ENCODE measurements at regions not wholly inside any gene's neighbourhood (a gene's known extent, or its start where the extent isn't known, plus 50 kb on each side); places are given as distances from the start of the nearest gene placed in this dataset.
"Not testable (repeated sequence)": the region's sequence is repeated elsewhere in the genome, so short reads cannot be mapped to it uniquely, and the experiment has no call there.

DNA sequence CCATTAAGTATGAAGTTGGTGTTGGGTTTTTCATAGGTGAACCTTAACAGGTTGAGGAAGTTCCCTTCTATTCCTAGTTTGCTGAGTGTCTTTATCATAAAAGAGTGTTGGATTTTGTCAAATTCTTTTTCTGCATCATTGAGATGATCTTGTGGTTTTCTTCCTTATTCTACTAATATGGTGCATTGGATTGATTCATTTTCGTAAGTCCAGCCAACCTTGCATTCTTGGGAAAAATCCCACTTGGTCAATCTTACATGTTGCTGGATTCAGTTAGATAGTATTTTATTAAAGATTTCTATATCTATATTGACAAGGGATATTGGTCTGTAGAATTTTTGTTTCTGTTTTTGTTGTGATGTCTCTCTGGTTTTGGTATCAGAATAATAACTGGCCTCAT lies 83.7 kb upstream of the C15orf39 start:
- POLR2A ChIA-PET (ENCODE audit: low non-redundant PET) = no interaction called here
- TF ChIP-seq, protein P1, sequence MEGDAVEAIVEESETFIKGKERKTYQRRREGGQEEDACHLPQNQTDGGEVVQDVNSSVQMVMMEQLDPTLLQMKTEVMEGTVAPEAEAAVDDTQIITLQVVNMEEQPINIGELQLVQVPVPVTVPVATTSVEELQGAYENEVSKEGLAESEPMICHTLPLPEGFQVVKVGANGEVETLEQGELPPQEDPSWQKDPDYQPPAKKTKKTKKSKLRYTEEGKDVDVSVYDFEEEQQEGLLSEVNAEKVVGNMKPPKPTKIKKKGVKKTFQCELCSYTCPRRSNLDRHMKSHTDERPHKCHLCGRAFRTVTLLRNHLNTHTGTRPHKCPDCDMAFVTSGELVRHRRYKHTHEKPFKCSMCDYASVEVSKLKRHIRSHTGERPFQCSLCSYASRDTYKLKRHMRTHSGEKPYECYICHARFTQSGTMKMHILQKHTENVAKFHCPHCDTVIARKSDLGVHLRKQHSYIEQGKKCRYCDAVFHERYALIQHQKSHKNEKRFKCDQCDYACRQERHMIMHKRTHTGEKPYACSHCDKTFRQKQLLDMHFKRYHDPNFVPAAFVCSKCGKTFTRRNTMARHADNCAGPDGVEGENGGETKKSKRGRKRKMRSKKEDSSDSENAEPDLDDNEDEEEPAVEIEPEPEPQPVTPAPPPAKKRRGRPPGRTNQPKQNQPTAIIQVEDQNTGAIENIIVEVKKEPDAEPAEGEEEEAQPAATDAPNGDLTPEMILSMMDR (conservative IDR thresholded peaks at IDR 0.05; ENCODE audit: low read depth) = no peak
- DNase-seq (ENCODE audit: low spot score) = no peak
- CTCF ChIA-PET = no interaction called here
- H3K27ac ChIP-seq = no peak overlapping the region

DNA sequence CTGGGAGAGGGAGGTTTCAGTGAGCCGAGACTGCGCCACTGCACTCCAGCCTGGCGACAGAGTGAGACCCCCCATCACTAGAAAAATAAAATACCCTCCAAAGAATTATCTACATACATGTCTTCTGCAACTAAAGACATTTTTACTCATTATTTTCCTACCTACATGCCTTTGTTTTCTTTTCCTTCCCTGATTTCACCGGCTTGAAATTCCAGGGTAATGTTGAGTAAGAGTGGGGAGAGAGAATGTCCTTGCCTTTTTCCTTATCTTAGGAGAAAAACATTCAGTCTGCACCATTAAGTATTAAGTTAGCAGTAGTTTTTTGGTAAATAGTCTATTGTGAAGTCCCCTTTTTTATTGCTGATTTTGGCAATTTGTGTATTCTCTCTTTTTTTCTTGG lies 82.4 kb upstream of the C15orf39 start:
- CTCF ChIA-PET; POLR2A ChIA-PET (ENCODE audit: low non-redundant PET); DNase-seq (ENCODE audit: low spot score); H3K27ac ChIP-seq: not testable (repeated sequence)

DNA sequence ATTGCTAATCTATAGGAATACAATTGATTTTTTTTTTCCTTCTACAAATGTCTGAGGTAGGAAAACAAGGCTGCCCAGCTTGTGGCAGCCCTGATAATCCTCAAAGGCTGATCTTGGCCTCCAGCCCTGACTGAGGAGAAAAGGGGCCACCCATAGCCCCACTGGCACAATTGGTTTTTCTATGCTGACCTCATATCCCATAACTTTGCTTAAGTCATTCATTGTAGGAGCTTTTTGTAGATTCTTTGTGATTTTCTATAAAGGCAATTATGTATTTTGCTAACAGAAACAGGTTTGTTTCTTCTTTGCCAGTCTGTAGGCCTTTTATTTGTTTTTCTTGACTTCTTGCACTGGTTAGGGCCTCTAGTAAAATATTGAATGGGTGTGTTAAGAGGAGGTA lies 80.2 kb upstream of the C15orf39 start:
- no peak overlapping the region for H3K27ac ChIP-seq
- ChIA-PET CTCF (interaction anchor here (0.6 kb wide), 1 partner anchor 83 kb away, joined by 3 read pairs; no protein-coding TSS in a partner anchor), POLR2A (ENCODE audit: low non-redundant PET) (no interaction called here)
- TF ChIP-seq, protein P1 (conservative IDR thresholded peaks at IDR 0.05; ENCODE audit: low read depth) = no peak
- DNase-seq (ENCODE audit: low spot score) = no peak

DNA sequence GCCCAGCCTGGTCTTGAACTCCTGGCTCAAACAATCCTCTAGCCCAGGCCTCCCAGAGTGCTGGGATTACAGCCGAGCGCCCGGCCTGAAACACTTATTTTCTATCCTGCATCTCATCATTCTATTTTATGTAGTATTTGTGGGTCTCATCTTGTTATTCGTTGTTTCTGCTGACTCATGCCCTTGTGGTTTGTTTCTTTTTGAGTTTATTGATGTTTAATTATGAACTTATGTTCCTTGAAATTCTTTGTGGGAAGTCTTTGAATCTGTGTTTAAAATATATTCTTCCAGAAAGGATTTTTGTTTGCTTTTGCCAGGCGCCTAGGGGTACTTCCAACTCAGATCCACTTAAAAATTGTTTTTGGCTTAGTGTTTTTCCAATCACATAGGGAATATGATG lies 78.3 kb upstream of the C15orf39 start:
- DNase-seq (ENCODE audit: low spot score) = no peak
- CTCF ChIA-PET = no interaction called here
- POLR2A ChIA-PET (ENCODE audit: low non-redundant PET) = no interaction called here
- TF ChIP-seq, protein P1 (conservative IDR thresholded peaks at IDR 0.05; ENCODE audit: low read depth) = no peak
- H3K27ac ChIP-seq = no peak overlapping the region

DNA sequence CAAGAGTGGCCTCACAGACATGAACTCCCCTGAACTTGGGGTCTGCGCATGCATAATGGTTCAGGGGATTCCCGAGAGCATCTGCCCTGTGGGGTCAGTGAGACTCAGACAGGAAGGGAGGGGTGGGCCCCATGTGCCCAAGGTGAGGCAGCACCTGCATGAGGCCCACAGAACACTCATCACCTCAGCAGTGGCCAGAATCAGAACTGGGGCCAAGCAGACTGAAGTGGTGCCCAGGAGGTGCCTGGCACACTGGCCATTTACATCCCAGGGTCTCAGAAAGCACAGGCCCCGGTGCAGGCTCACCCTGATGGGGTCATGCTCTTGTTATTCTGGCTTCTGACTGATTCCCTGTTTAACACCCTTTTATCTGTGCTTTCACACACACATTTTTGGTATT lies 77.4 kb upstream of the C15orf39 start:
- CTCF ChIA-PET; H3K27ac ChIP-seq; DNase-seq (ENCODE audit: low spot score); POLR2A ChIA-PET (ENCODE audit: low non-redundant PET): not testable (repeated sequence)

DNA sequence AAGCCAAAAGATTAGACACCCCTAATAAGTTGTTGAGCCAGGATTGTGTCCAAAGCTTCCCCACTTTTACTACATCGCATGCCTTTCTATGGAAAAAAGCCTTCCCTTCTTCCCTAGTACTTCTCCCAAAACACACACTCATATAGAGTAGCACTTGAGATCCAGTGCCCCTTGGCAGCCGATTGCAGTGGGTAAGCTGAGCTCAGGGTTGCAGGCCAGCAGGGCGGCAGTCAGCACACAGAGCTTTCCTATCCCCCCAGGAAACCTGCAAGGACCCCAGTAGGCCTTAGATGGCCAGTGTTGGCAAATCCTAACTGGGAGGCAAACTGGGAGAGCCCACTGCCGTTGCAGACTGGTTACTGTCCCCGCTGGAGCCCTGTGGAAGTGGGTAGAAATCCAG lies 75.7 kb upstream of the C15orf39 start:
- CTCF ChIA-PET = interaction anchor here (0.6 kb wide), 1 partner anchor 204 kb away, joined by 3 read pairs; no protein-coding TSS in a partner anchor
- TF ChIP-seq, protein P1 (conservative IDR thresholded peaks at IDR 0.05; ENCODE audit: low read depth) = no peak
- H3K27ac ChIP-seq = no peak overlapping the region
- POLR2A ChIA-PET (ENCODE audit: low non-redundant PET) = no interaction called here
- DNase-seq (ENCODE audit: low spot score) = no peak

GRCh38 chr15:75126864-75127580 lies 74.7 kb upstream of the C15orf39 start:
- no peak for DNase-seq (ENCODE audit: low spot score)
- ChIA-PET POLR2A (ENCODE audit: low non-redundant PET) (no interaction called here), CTCF (no interaction called here)
- H3K27ac ChIP-seq = no peak overlapping the region
- TF ChIP-seq, protein P1 (conservative IDR thresholded peaks at IDR 0.05; ENCODE audit: low read depth) = no peak
